HepG2 (cell line): ENCODE measurements at regions not wholly inside any gene's neighbourhood (a gene's known extent, or its start where the extent isn't known, plus 50 kb on each side); places are given as distances from the start of the nearest gene placed in this dataset.
A peak's percentile ranks its signal among the peaks of the same experiment; 100 is the strongest.

Experiments used
- ATAC-seq: fragments of 200-7000 bp; cut with Tn5 transposase; 3 replicates; pipeline ENCODE4 v1.9.1; 2020; ENCODE audit warnings: mild to moderate bottlenecking, moderate library complexity
- BruUV-seq: library from RNA; stranded (reverse); fragments of 400-500 nt; replicated peaks from 2 replicates; lab custom pipeline; 2021; lab: Mats Ljungman, UMichigan
- CTCF ChIA-PET: fragments of 300-600 bp; formaldehyde crosslinking; extraction: SDS; loops from one replicate; lab custom pipeline; 2021; ENCODE audit warnings: low total read pairs, inconsistent platforms, low intra/inter-chr PET ratio; lab: Yijun Ruan, JAX
- POLR2A ChIA-PET: fragments of 350-600 bp; sonication (Branson Sonifier 250); formaldehyde crosslinking; loops from one replicate; lab custom pipeline; 2020; ENCODE audit warnings: antibody characterized with exemption, inconsistent platforms; lab: Yijun Ruan, JAX
- DNase-seq: peaks from one replicate; pipeline ENCODE4 v3.0.0-alpha.2; 2015; ENCODE audit warnings: low spot score
- FAIRE-seq: peaks from 3 replicates; lab custom pipeline; 2011; peaks lifted over from hg19 to GRCh38; lab: Jason Lieb, UNC
- H2AFZ ChIP-seq: one replicate; pipeline ENCODE4 v1.6.1; 2011; ENCODE audit warnings: low read length, inconsistent platforms
- H3K27ac ChIP-seq: fragments of 300-600 bp; 3 replicates; pipeline ENCODE4 v1.8.0; 2011; ENCODE audit warnings: mixed run types, mild to moderate bottlenecking, mixed read lengths, low read length, inconsistent platforms; ENCODE audit not compliant: insufficient read depth; ENCODE audit errors: extremely low read length
- H3K27me3 ChIP-seq, 2 experiments: fragments of 200-600 bp in 1 of 2; 2 replicates in 1 of 2; 3 replicates in 1 of 2; pipeline versions ENCODE4 v1.6.0 to v1.8.0; 2011; ENCODE audit warnings: low read length in 2 of 2, mild to moderate bottlenecking in 2 of 2, moderate library complexity in 2 of 2, inconsistent platforms in 1 of 2; ENCODE audit not compliant: insufficient read depth in 2 of 2, control insufficient read depth in 1 of 2
- H3K36me3 ChIP-seq, 2 experiments: fragments of 200-600 bp in 1 of 2; replicated peaks in 1 of 2; 2 replicates in 1 of 2; 3 replicates in 1 of 2; pipeline versions ENCODE4 v1.5.1 to v1.8.0; 2011; ENCODE audit warnings: low read length in 2 of 2, inconsistent platforms in 1 of 2; ENCODE audit not compliant: insufficient read depth in 2 of 2, control insufficient read depth in 1 of 2
- H3K4me1 ChIP-seq: 2 replicates; pipeline ENCODE4 v1.5.1; 2012; ENCODE audit warnings: low read length, inconsistent platforms; ENCODE audit not compliant: insufficient read depth
- H3K4me2 ChIP-seq: 2 replicates; pipeline ENCODE4 v1.6.0; 2011; ENCODE audit warnings: low read depth, low read length, inconsistent platforms
- H3K4me3 ChIP-seq, 3 experiments: fragments of 200-600 bp in 1 of 3; sonication (generic), shearing (Covaris generic) in 1 of 3; replicated peaks in 1 of 3; 2 replicates each; pipeline ENCODE4 v1.5.1; 2011 to 2016; ENCODE audit warnings: low read length in 3 of 3, inconsistent platforms in 2 of 3, low read depth in 2 of 3, mild to moderate bottlenecking in 2 of 3, control low read depth in 1 of 3, mixed read lengths in 1 of 3; ENCODE audit not compliant: insufficient read depth in 1 of 3
- H3K79me2 ChIP-seq: one replicate; pipeline ENCODE4 v1.6.1; 2011; ENCODE audit warnings: low read length, inconsistent platforms; ENCODE audit not compliant: insufficient read depth
- H3K9ac ChIP-seq: 2 replicates; pipeline ENCODE4 v1.6.0; 2011; ENCODE audit warnings: mild to moderate bottlenecking, low read depth, low read length, inconsistent platforms; ENCODE audit not compliant: insufficient read depth
- H3K9me3 ChIP-seq: 2 replicates; pipeline ENCODE4 v1.5.1; 2012; ENCODE audit warnings: mild to moderate bottlenecking, low read length
- H4K20me1 ChIP-seq: 2 replicates; pipeline ENCODE4 v1.6.0; 2011; ENCODE audit warnings: inconsistent platforms, mild to moderate bottlenecking, low read length, moderate library complexity; ENCODE audit not compliant: insufficient read depth
- ATF7 ChIP-seq, 2 experiments: fragments of 450-650 bp in 1 of 2; sonication (generic) in 1 of 2; formaldehyde crosslinking in 1 of 2; IDR thresholded peaks; 2 replicates each; pipeline versions ENCODE4 v1.4.0 to v1.6.1; 2016 to 2020; ENCODE audit warnings: antibody characterized with exemption in 1 of 2, mild to moderate bottlenecking in 1 of 2, missing genetic modification reagents in 1 of 2
- CAMTA2 ChIP-seq: sonication (generic); formaldehyde crosslinking; IDR thresholded peaks from 2 replicates; pipeline ENCODE4 v1.4.0; 2020; ENCODE audit warnings: mild to moderate bottlenecking, missing genetic modification reagents, borderline replicate concordance
- FOXA3 ChIP-seq: IDR thresholded peaks from 2 replicates; pipeline ENCODE4 v1.6.1; 2016; ENCODE audit warnings: missing genetic modification reagents, missing compliant biosample characterization
- JARID2 ChIP-seq: sonication (generic); formaldehyde crosslinking; IDR thresholded peaks from 2 replicates; pipeline ENCODE4 v1.8.1; 2023; ENCODE audit warnings: missing genetic modification reagents, inconsistent platforms; ENCODE audit not compliant: insufficient replicate concordance
- KAT8 ChIP-seq: IDR thresholded peaks from 2 replicates; pipeline ENCODE4 v1.6.1; 2016; ENCODE audit warnings: missing genetic modification reagents, missing compliant biosample characterization
- NR2F2 ChIP-seq: IDR thresholded peaks from 2 replicates; pipeline ENCODE4 v1.6.1; 2012; ENCODE audit warnings: low read depth, inconsistent platforms, borderline replicate concordance
- ZNF614 ChIP-seq: IDR thresholded peaks from 2 replicates; pipeline ENCODE4 v1.6.1; 2018; ENCODE audit warnings: missing biosample characterization, missing genetic modification reagents, inconsistent platforms, borderline replicate concordance
- WGBS: methylation state at CpG from one replicate; pipeline ENCODE4 v1.1.6; 2017; ENCODE audit warnings: low lambda C conversion rate; 5-methylcytosine and 5-hydroxymethylcytosine counted together
- in situ Hi-C: cut with HindIII; loops from 2 replicates; pipeline ENCODE4 v1.10.0; 2017; ENCODE audit warnings: low pct_unique_long_range_greater_than_20kb; ENCODE audit not compliant: extremely low pct_ligation_motif_present
- intact Hi-C: fragments of 100-400 bp; cut with micrococcal nuclease; formaldehyde crosslinking; loops from one replicate; pipeline ENCODE4 v1.10.0; 2022; ENCODE audit not compliant: unreplicated experiment

- no peak for TF ChIP-seq CAMTA2
- no peak for TF ChIP-seq KAT8 (CRISPR knock-in tag)
- TF ChIP-seq JARID2 (CRISPR knock-in tag), result no peak
These were observed 555.6 kb downstream of the LTN1 start (continued) for GRCh38 chr21:28437061-28437460.

- 0% methylated on average over 2 of the region's 2 CpGs for WGBS
- Histone ChIP-seq H4K20me1 (no peaks in the 10 kb centered on the region), H3K27ac (no peak overlapping the region), H3K36me3 (no peaks in the 10 kb centered on the region), H3K27me3 (no peaks in the 10 kb centered on the region), H3K4me2 (no peak overlapping the region), H3K4me1 (no peaks in the 10 kb centered on the region), H3K9ac (no peak overlapping the region), H2AFZ (no peak overlapping the region), H3K79me2 (no peaks in the 10 kb centered on the region), H3K4me3 (no peak overlapping the region), H3K9me3 (peaks cover 69% of the 10 kb centered on the region)
- FAIRE-seq (no peak), DNase-seq (no peak), ATAC-seq (no peak)
- intact Hi-C loops, result no loop called here
- TF ChIP-seq ZNF614, result no peak
- no peak for TF ChIP-seq NR2F2
- peak; percentile 14; the same call in 1 of the 2 replicates for TF ChIP-seq ATF7 (IDR thresholded peaks at IDR 0.05)
- TF ChIP-seq ATF7 (CRISPR knock-in tag; IDR thresholded peaks at IDR 0.05), result no peak
- TF ChIP-seq FOXA3, result no peak
- CTCF ChIA-PET, result no interaction called here
- no TSS peak for BruUV-seq
- POLR2A ChIA-PET, result no interaction called here
- in situ Hi-C loops, result no loop called here
These were observed 556.3 kb downstream of the LTN1 start for GRCh38 chr21:28436286-28436932.
